Hepatocyte (in vitro differentiated cells): ENCODE measurements at regions not wholly inside any gene's neighbourhood (a gene's known extent, or its start where the extent isn't known, plus 50 kb on each side); places are given as distances from the start of the nearest gene placed in this dataset.

ENCODE experiments used
- CTCF ChIP-seq: fragments of 200-600 bp; sonication (generic); IDR thresholded peaks from 2 replicates; pipeline ENCODE4 v1.5.1; 2016; ENCODE audit warnings: antibody characterized with exemption, mild to moderate bottlenecking; ENCODE audit not compliant: poor library complexity
- EZH2 ChIP-seq: fragments of 200-600 bp; sonication (generic); IDR thresholded peaks from 2 replicates; pipeline ENCODE4 v1.6.1; 2016; ENCODE audit warnings: antibody characterized with exemption, mild to moderate bottlenecking, borderline replicate concordance

- TF ChIP-seq CTCF, result no peak
- TF ChIP-seq EZH2, result no peak
Observed at GRCh38 chr6:166715992-166716391, 88.9 kb upstream of the RPS6KA2 start.
